ENCODE measurements at regions not wholly inside any gene's neighbourhood (a gene's known extent, or its start where the extent isn't known, plus 50 kb on each side); places are given as distances from the start of the nearest gene placed in this dataset.

DNA sequence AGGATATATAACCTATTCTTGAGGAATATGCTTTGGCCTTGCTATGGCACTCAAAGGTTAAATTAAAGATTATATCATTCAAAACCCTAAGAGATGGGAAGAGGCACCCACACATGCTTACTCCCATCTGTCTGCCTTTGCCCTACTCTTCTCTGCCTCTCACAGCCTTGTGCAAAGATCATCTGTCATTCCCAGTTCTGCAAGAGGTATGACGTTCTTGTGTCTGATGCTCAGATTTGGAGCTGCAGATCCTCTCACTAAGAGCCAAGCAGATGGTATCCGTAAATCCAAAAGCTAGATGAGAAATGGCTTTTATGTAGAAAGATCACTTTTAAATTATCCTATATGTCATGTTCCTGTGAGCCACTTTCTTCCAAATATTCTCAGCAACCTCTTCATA, 112.0 kb downstream of the GPR63 start:
- H3K36me3 ChIP-seq: no peaks in the 10 kb centered on the region
- no peak for ATAC-seq
- 74 to 78% (median 77%) methylated on average over 2 of the region's 2 CpGs for WGBS, 4 donors
- H3K27me3 ChIP-seq: no peaks in the 10 kb centered on the region
- no peaks in the 10 kb centered on the region for H3K9me3 ChIP-seq
- H3K4me3 ChIP-seq: no peak overlapping the region
- DNase-seq: no peak
- intact Hi-C loops (cut with DNase I): no loop called here
- no peaks in the 10 kb centered on the region for H3K4me1 ChIP-seq
- no peak overlapping the region for H3K27ac ChIP-seq
- TF ChIP-seq POLR2A (IDR thresholded peaks at IDR 0.05): no peak

DNA sequence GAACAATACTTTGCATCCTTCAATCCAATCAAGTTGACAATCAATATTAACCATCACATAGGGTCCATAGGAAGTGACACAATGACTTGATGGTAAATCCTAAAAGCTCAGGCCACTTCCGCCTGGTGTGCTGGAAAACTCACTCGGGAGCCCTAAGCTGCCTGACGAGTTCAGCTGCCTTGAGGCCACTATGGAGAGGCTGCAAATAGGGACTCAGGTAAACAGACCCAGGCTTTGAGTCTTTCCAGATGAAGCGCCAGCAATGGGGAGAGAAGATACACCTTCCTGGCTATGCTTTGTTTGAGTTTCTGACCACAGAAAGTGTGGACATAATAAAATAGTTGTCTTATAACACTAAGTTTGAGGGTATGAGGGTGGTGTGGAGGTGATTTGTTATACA, 112.6 kb downstream of the GPR63 start:
- H3K27ac ChIP-seq: no peak overlapping the region
- 64 to 73% (median 68%) methylated on average over 4 of the region's 4 CpGs for WGBS, 4 donors
- no peaks in the 10 kb centered on the region for H3K36me3 ChIP-seq
- no peak overlapping the region for H3K4me3 ChIP-seq
- no peaks in the 10 kb centered on the region for H3K9me3 ChIP-seq
- intact Hi-C loops (cut with DNase I): no loop called here
- DNase-seq (no peak), ATAC-seq (no peak)
- TF ChIP-seq, protein P1, sequence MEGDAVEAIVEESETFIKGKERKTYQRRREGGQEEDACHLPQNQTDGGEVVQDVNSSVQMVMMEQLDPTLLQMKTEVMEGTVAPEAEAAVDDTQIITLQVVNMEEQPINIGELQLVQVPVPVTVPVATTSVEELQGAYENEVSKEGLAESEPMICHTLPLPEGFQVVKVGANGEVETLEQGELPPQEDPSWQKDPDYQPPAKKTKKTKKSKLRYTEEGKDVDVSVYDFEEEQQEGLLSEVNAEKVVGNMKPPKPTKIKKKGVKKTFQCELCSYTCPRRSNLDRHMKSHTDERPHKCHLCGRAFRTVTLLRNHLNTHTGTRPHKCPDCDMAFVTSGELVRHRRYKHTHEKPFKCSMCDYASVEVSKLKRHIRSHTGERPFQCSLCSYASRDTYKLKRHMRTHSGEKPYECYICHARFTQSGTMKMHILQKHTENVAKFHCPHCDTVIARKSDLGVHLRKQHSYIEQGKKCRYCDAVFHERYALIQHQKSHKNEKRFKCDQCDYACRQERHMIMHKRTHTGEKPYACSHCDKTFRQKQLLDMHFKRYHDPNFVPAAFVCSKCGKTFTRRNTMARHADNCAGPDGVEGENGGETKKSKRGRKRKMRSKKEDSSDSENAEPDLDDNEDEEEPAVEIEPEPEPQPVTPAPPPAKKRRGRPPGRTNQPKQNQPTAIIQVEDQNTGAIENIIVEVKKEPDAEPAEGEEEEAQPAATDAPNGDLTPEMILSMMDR (IDR thresholded peaks at IDR 0.05): no peak
- TF ChIP-seq POLR2A (IDR thresholded peaks at IDR 0.05): no peak
- H3K27me3 ChIP-seq: no peaks in the 10 kb centered on the region
- H3K4me1 ChIP-seq: no peaks in the 10 kb centered on the region

DNA sequence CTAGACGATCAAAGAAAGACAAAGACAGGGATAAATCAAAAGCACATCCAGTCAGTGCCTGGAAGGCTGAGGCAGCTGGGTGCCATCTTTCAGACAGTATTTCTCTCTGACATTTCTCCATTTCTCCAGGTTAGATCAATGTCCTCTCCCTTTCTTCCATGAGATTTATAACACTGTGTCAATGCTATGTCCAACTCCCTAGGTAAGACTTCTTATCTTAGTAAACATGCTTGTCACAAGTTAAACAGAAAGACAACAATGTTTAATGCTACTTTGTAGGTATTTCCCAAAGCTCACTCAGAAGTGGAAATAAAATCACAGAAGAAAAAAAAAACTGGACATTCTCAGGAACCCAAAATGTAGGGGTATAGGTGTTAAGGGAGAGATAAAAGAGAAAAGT, 113.9 kb downstream of the GPR63 start:
- Histone ChIP-seq H3K27ac (no peak overlapping the region), H3K9me3 (no peaks in the 10 kb centered on the region), H3K36me3 (no peaks in the 10 kb centered on the region), H3K4me1 (no peaks in the 10 kb centered on the region), H3K27me3 (no peaks in the 10 kb centered on the region), H3K4me3 (no peak overlapping the region)
- ATAC-seq (no peak), DNase-seq (no peak)
- intact Hi-C loops (cut with DNase I): no loop called here
- TF ChIP-seq, protein P1 (IDR thresholded peaks at IDR 0.05): no peak
- TF ChIP-seq POLR2A (IDR thresholded peaks at IDR 0.05): no peak
- 89 to 97% (median 93%) methylated on average over 1 of the region's 1 CpG for WGBS, 4 donors

DNA sequence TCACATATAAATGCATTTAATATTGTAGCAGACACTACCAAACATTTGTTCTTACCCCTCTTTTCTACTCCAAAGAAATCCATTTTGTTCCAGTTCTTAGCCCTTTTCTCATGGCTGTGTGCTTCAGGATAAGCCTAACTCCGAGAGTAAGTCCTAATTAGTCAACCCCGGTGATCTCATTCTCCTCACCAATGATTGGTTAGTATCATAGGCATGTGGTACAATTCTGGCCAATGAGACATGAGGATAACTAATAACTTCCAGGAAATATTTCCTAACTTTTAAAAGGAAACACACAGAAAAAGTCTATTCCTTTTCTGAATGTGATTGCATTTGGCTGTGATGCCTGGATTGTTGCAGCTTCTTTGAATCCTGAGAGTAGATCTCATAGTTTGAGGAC, 116.0 kb downstream of the GPR63 start:
- Histone ChIP-seq H3K27ac (no peak overlapping the region), H3K27me3 (no peaks in the 10 kb centered on the region), H3K36me3 (no peaks in the 10 kb centered on the region), H3K4me3 (no peak overlapping the region), H3K9me3 (no peaks in the 10 kb centered on the region), H3K4me1 (no peaks in the 10 kb centered on the region)
- TF ChIP-seq, protein P1 (IDR thresholded peaks at IDR 0.05): no peak
- no peak for TF ChIP-seq POLR2A (IDR thresholded peaks at IDR 0.05)
- no peak for ATAC-seq
- no peak for DNase-seq
- WGBS, 4 donors: 61 to 75% (median 70%) methylated on average over 2 of the region's 2 CpGs
- intact Hi-C loops (cut with DNase I): no loop called here

DNA sequence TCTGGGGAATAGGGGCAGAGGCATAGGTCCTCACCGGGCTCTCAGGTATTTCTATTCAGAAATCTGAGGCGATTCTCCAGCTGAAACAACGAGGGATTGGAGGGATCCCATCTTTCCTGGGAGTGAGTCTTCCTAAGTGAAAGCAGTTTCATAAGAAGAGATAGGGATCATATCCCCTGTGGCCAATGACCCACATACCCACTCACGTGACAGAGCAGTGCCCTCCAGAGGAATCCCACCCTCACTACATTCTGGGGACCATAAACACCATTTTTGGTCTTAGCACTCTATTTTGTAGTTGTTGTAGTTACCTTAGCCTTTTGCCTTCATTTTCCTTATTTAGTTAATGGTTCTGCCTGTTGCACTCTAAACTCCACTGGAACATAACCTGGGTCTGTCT, 121.1 kb downstream of the GPR63 start:
- Histone ChIP-seq H3K9me3 (no peaks in the 10 kb centered on the region), H3K36me3 (no peaks in the 10 kb centered on the region), H3K27ac (no peak overlapping the region), H3K4me1 (no peaks in the 10 kb centered on the region), H3K27me3 (no peaks in the 10 kb centered on the region), H3K4me3 (no peak overlapping the region)
- intact Hi-C loops (cut with DNase I): no loop called here
- DNase-seq (no peak), ATAC-seq (no peak)
- TF ChIP-seq, protein P1 (IDR thresholded peaks at IDR 0.05): peak in 1 of 12 donors; percentile 7
- no peak for TF ChIP-seq POLR2A (IDR thresholded peaks at IDR 0.05)
- 45 to 70% (median 49%) methylated on average over 4 of the region's 4 CpGs for WGBS, 4 donors
